Trophoblast cell (in vitro differentiated cells and primary cell): ENCODE measurements at regions not wholly inside any gene's neighbourhood (a gene's known extent, or its start where the extent isn't known, plus 50 kb on each side); places are given as distances from the start of the nearest gene placed in this dataset.

Experiments
- DNase-seq, 2 donors: peaks; one replicate each; pipeline ENCODE4 v3.0.0-alpha.2; 2016
- H2AFZ ChIP-seq: 2 replicates; pipeline ENCODE4 v1.6.1; 2013; ENCODE audit warnings: low read length, moderate library complexity, mild to moderate bottlenecking; ENCODE audit not compliant: insufficient read depth, poor library complexity
- H2AK5ac ChIP-seq: 2 replicates; pipeline ENCODE4 v1.6.1; 2013; ENCODE audit warnings: mild to moderate bottlenecking, low read length
- H2BK120ac ChIP-seq: 2 replicates; pipeline ENCODE4 v1.6.1; 2013; ENCODE audit warnings: low read length, mild to moderate bottlenecking, moderate library complexity; ENCODE audit not compliant: insufficient read depth, poor library complexity
- H2BK12ac ChIP-seq: 2 replicates; pipeline ENCODE4 v1.6.1; 2013; ENCODE audit warnings: mild to moderate bottlenecking, low read length, moderate library complexity
- H2BK5ac ChIP-seq: 2 replicates; pipeline ENCODE4 v1.6.1; 2013; ENCODE audit warnings: low read length, low read depth, moderate library complexity, mild to moderate bottlenecking; ENCODE audit not compliant: poor library complexity
- H3K14ac ChIP-seq: 2 replicates; pipeline ENCODE4 v1.6.1; 2013; ENCODE audit warnings: mild to moderate bottlenecking, low read length
- H3K18ac ChIP-seq: 2 replicates; pipeline ENCODE4 v1.6.1; 2013; ENCODE audit warnings: mild to moderate bottlenecking, low read length
- H3K23ac ChIP-seq: 2 replicates; pipeline ENCODE4 v1.6.1; 2013; ENCODE audit warnings: low read length
- H3K27ac ChIP-seq: 2 replicates; pipeline ENCODE4 v1.5.1; 2013; ENCODE audit warnings: low read depth, mild to moderate bottlenecking, inconsistent platforms, low read length, moderate library complexity
- H3K27me3 ChIP-seq: 2 replicates; pipeline ENCODE4 v1.6.1; 2013; ENCODE audit warnings: inconsistent platforms, mild to moderate bottlenecking, low read length, moderate library complexity; ENCODE audit not compliant: insufficient read depth
- H3K36me3 ChIP-seq, 2 experiments: 1 replicate in 1 of 2; 2 replicates in 1 of 2; pipeline ENCODE4 v1.6.1; 2013; ENCODE audit warnings: low read length in 2 of 2, mild to moderate bottlenecking in 2 of 2, moderate library complexity in 1 of 2; ENCODE audit not compliant: insufficient read depth in 2 of 2, control insufficient read depth in 1 of 2
- H3K4ac ChIP-seq: 2 replicates; pipeline ENCODE4 v1.6.1; 2013; ENCODE audit warnings: low read depth, mild to moderate bottlenecking, low read length, moderate library complexity
- H3K4me1 ChIP-seq, 2 experiments: 1 replicate in 1 of 2; 2 replicates in 1 of 2; pipeline ENCODE4 v1.6.1; 2013; ENCODE audit warnings: low read length in 2 of 2, mild to moderate bottlenecking in 2 of 2, moderate library complexity in 1 of 2; ENCODE audit not compliant: insufficient read depth in 2 of 2, control insufficient read depth in 1 of 2
- H3K4me2 ChIP-seq: 2 replicates; pipeline ENCODE4 v1.6.1; 2013; ENCODE audit warnings: inconsistent platforms, mild to moderate bottlenecking, low read length, moderate library complexity
- H3K4me3 ChIP-seq: 2 replicates; pipeline ENCODE4 v1.5.1; 2013; ENCODE audit warnings: mild to moderate bottlenecking, low read depth, low read length, inconsistent platforms
- H3K79me1 ChIP-seq: one replicate; pipeline ENCODE4 v1.6.1; 2013; ENCODE audit warnings: low read length
- H3K79me2 ChIP-seq: 2 replicates; pipeline ENCODE4 v1.6.1; 2013; ENCODE audit warnings: low read length, mild to moderate bottlenecking; ENCODE audit not compliant: control insufficient read depth, insufficient read depth, poor library complexity
- H3K9ac ChIP-seq: 2 replicates; pipeline ENCODE4 v1.6.1; 2013; ENCODE audit warnings: mild to moderate bottlenecking, low read length
- H3K9me3 ChIP-seq: 2 replicates; pipeline ENCODE4 v1.6.1; 2013; ENCODE audit warnings: low read depth, mild to moderate bottlenecking, control low read depth, inconsistent platforms, low read length; ENCODE audit not compliant: insufficient read depth
- H4K12ac ChIP-seq: 2 replicates; pipeline ENCODE4 v1.6.1; 2013; ENCODE audit warnings: low read depth, mild to moderate bottlenecking, low read length, moderate library complexity
- H4K8ac ChIP-seq: 2 replicates; pipeline ENCODE4 v1.6.1; 2013; ENCODE audit warnings: low read depth, mild to moderate bottlenecking, low read length, moderate library complexity
- H4K91ac ChIP-seq: one replicate; pipeline ENCODE4 v1.6.1; 2013; ENCODE audit warnings: low read depth, mild to moderate bottlenecking, low read length, moderate library complexity
- WGBS: extraction: QIAGEN DNeasy Blood & Tissue Kit; methylation state at CpG from one replicate; pipeline ENCODE4 v1.1.7; 2013; ENCODE audit warnings: missing lambda C conversion rate; ENCODE audit not compliant: insufficient read length, insufficient coverage; ENCODE audit errors: extremely low coverage; 5-methylcytosine and 5-hydroxymethylcytosine counted together

- Histone ChIP-seq H3K27me3 (no peaks in the 10 kb centered on the region), H3K4me2 (no peak overlapping the region), H3K23ac (no peak overlapping the region), H3K9me3 (no peaks in the 10 kb centered on the region), H4K12ac (no peak overlapping the region), H3K14ac (no peak overlapping the region), H3K4me1 (no peaks in the 10 kb centered on the region), H2BK5ac (no peak overlapping the region), H2AK5ac (no peak overlapping the region), H4K91ac (no peak overlapping the region), H3K79me1 (no peaks in the 10 kb centered on the region), H3K36me3 (no peaks in the 10 kb centered on the region), H2BK120ac (no peak overlapping the region), H3K18ac (no peak overlapping the region), H3K4ac (no peak overlapping the region), H3K27ac (no peak overlapping the region), H3K4me3 (no peak overlapping the region), H3K79me2 (no peaks in the 10 kb centered on the region), H2AFZ (no peak overlapping the region), H2BK12ac (no peak overlapping the region), H3K9ac (no peak overlapping the region), H4K8ac (no peak overlapping the region)
- no CpG with 5 or more reads among the region's 3 CpGs for WGBS
- DNase-seq: no peak
Observed at GRCh38 chr2:138171244-138171643, 207.0 kb downstream of the HNMT start.

- no peak overlapping the region for H3K4me3 ChIP-seq
- DNase-seq: no peak
- no peaks in the 10 kb centered on the region for H3K36me3 ChIP-seq
- no peaks in the 10 kb centered on the region for H3K27me3 ChIP-seq
- no peaks in the 10 kb centered on the region for H3K9me3 ChIP-seq
- H3K4me2 ChIP-seq: no peak overlapping the region
- no peak overlapping the region for H4K8ac ChIP-seq
- H3K9ac ChIP-seq: no peak overlapping the region
- H4K91ac ChIP-seq: no peak overlapping the region
- H2BK5ac ChIP-seq: no peak overlapping the region
- no peak overlapping the region for H2AFZ ChIP-seq
- H3K18ac ChIP-seq: no peak overlapping the region
- no peak overlapping the region for H2BK120ac ChIP-seq
- no peak overlapping the region for H3K14ac ChIP-seq
- H2BK12ac ChIP-seq: peak overlapping the region; percentile 82
- H3K79me1 ChIP-seq: no peaks in the 10 kb centered on the region
- no peak overlapping the region for H3K23ac ChIP-seq
- WGBS: no CpG with 5 or more reads among the region's 2 CpGs
- H3K27ac ChIP-seq: no peak overlapping the region
- H3K4me1 ChIP-seq: peaks cover 3% of the 10 kb centered on the region in 2 experiments
- no peaks in the 10 kb centered on the region for H3K79me2 ChIP-seq
- H3K4ac ChIP-seq: no peak overlapping the region
- no peak overlapping the region for H2AK5ac ChIP-seq
- H4K12ac ChIP-seq: no peak overlapping the region
Observed at GRCh38 chr2:138175066-138175465, 210.8 kb downstream of the HNMT start.

- no peak overlapping the region for H3K23ac ChIP-seq
- H3K18ac ChIP-seq: no peak overlapping the region
- no peak overlapping the region for H3K4ac ChIP-seq
- H2BK5ac ChIP-seq: peak overlapping the region; percentile 2
- no peak overlapping the region for H3K4me2 ChIP-seq
- H4K8ac ChIP-seq: no peak overlapping the region
- no peak overlapping the region for H2AK5ac ChIP-seq
- H3K14ac ChIP-seq: no peak overlapping the region
- no peak overlapping the region for H3K9ac ChIP-seq
- no peak overlapping the region for H3K4me3 ChIP-seq
- no peaks in the 10 kb centered on the region for H3K36me3 ChIP-seq
- no peaks in the 10 kb centered on the region for H3K27me3 ChIP-seq
- no peak overlapping the region for H4K91ac ChIP-seq
- WGBS: no CpG with 5 or more reads among the region's 5 CpGs
- peak overlapping the region; percentile 5 for H2BK120ac ChIP-seq
- no peak for DNase-seq
- H3K4me1 ChIP-seq: peaks cover 3% of the 10 kb centered on the region in 2 experiments
- no peak overlapping the region for H4K12ac ChIP-seq
- no peaks in the 10 kb centered on the region for H3K79me2 ChIP-seq
- H3K27ac ChIP-seq: peak overlapping the region; percentile 29
- no peak overlapping the region for H2AFZ ChIP-seq
- no peaks in the 10 kb centered on the region for H3K79me1 ChIP-seq
- H2BK12ac ChIP-seq: no peak overlapping the region
- H3K9me3 ChIP-seq: no peaks in the 10 kb centered on the region
Observed at GRCh38 chr2:138176862-138177439, 212.7 kb downstream of the HNMT start.

DNA sequence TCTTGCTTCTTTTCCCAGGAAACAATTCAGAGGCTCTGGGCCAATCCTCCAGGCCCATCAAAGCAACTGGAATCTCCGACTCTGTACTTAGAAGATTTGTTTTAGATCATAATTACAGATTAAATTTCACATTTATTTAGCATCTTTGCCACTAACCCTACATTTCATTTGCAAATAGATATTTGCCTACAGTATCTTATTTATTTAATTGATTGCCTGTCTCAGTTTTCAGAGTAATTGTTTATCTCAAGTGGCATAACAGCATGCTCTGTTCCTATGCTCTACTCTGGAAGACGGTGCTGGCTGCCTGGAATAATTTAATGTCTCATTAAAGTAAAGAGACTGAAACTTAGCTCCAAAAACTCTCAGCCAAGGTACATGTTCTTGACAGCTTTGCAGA is 213.4 kb downstream of the HNMT start:
- no peaks in the 10 kb centered on the region for H3K79me2 ChIP-seq
- no peak overlapping the region for H3K4ac ChIP-seq
- H3K79me1 ChIP-seq: no peaks in the 10 kb centered on the region
- H3K27ac ChIP-seq: no peak overlapping the region
- no peak overlapping the region for H3K14ac ChIP-seq
- no peaks in the 10 kb centered on the region for H3K9me3 ChIP-seq
- H3K36me3 ChIP-seq: no peaks in the 10 kb centered on the region
- no peak overlapping the region for H3K18ac ChIP-seq
- no peak overlapping the region for H4K91ac ChIP-seq
- H4K12ac ChIP-seq: no peak overlapping the region
- no peak overlapping the region for H2AK5ac ChIP-seq
- H2BK12ac ChIP-seq: no peak overlapping the region
- no peaks in the 10 kb centered on the region for H3K27me3 ChIP-seq
- no peak overlapping the region for H3K9ac ChIP-seq
- H4K8ac ChIP-seq: no peak overlapping the region
- H3K4me1 ChIP-seq: peaks cover 3% of the 10 kb centered on the region in 2 experiments
- H2BK5ac ChIP-seq: no peak overlapping the region
- DNase-seq: no peak
- no CpG with 5 or more reads among the region's 2 CpGs for WGBS
- H2AFZ ChIP-seq: no peak overlapping the region
- H3K4me3 ChIP-seq: no peak overlapping the region
- H2BK120ac ChIP-seq: no peak overlapping the region
- no peak overlapping the region for H3K4me2 ChIP-seq
- H3K23ac ChIP-seq: no peak overlapping the region
